ENCODE measurements at regions not wholly inside any gene's neighbourhood (a gene's known extent, or its start where the extent isn't known, plus 50 kb on each side); places are given as distances from the start of the nearest gene placed in this dataset.

GRCh38 chr2:85952196-85952734 is 63.5 kb upstream of the ST3GAL5 start:
- H3K27ac ChIP-seq, result no peak overlapping the region
- H3K4me1 ChIP-seq (ENCODE audit: low read depth, poor library complexity, severe bottlenecking), result no peaks in the 10 kb centered on the region
- no peaks in the 10 kb centered on the region for H3K36me3 ChIP-seq (ENCODE audit: insufficient read depth)
- no peak overlapping the region for H3K4me3 ChIP-seq (IDR thresholded peaks at IDR 0.05; ENCODE audit: insufficient read depth, low read depth, low read length)
- no peak for TF ChIP-seq CTCF (conservative IDR thresholded peaks at IDR 0.05; ENCODE audit: low read depth, low read length)
- H3K9ac ChIP-seq, result no peak overlapping the region
- no peaks in the 10 kb centered on the region for H3K79me2 ChIP-seq (ENCODE audit: insufficient read depth, low read depth)
- no peaks in the 10 kb centered on the region for H4K20me1 ChIP-seq (ENCODE audit: insufficient read depth)
- no peaks in the 10 kb centered on the region for H3K27me3 ChIP-seq (ENCODE audit: insufficient read depth, low read depth)
- H2AFZ ChIP-seq (ENCODE audit: low read depth), result no peak overlapping the region
- H3K4me2 ChIP-seq, result no peak overlapping the region

GRCh38 chr2:85951351-85952067 is 62.7 kb upstream of the ST3GAL5 start:
- no peak for TF ChIP-seq CTCF (conservative IDR thresholded peaks at IDR 0.05; ENCODE audit: low read depth, low read length)
- Histone ChIP-seq H3K9ac (no peak overlapping the region), H3K27me3 (ENCODE audit: insufficient read depth, low read depth) (no peaks in the 10 kb centered on the region), H3K79me2 (ENCODE audit: insufficient read depth, low read depth) (no peaks in the 10 kb centered on the region), H4K20me1 (ENCODE audit: insufficient read depth) (no peaks in the 10 kb centered on the region), H3K4me3 (IDR thresholded peaks at IDR 0.05; ENCODE audit: insufficient read depth, low read depth, low read length) (no peak overlapping the region), H3K36me3 (ENCODE audit: insufficient read depth) (no peaks in the 10 kb centered on the region), H3K4me2 (no peak overlapping the region), H2AFZ (ENCODE audit: low read depth) (no peak overlapping the region), H3K27ac (no peak overlapping the region), H3K4me1 (ENCODE audit: low read depth, poor library complexity, severe bottlenecking) (no peaks in the 10 kb centered on the region)

- no peaks in the 10 kb centered on the region for H4K20me1 ChIP-seq (ENCODE audit: insufficient read depth)
- H3K4me1 ChIP-seq (ENCODE audit: low read depth, poor library complexity, severe bottlenecking), result no peaks in the 10 kb centered on the region
- no peaks in the 10 kb centered on the region for H3K36me3 ChIP-seq (ENCODE audit: insufficient read depth)
- no peak overlapping the region for H3K27ac ChIP-seq
- H3K27me3 ChIP-seq (ENCODE audit: insufficient read depth, low read depth), result no peaks in the 10 kb centered on the region
- TF ChIP-seq CTCF (conservative IDR thresholded peaks at IDR 0.05; ENCODE audit: low read depth, low read length), result no peak
- no peak overlapping the region for H3K4me3 ChIP-seq (IDR thresholded peaks at IDR 0.05; ENCODE audit: insufficient read depth, low read depth, low read length)
- no peak overlapping the region for H3K9ac ChIP-seq
- H3K79me2 ChIP-seq (ENCODE audit: insufficient read depth, low read depth), result no peaks in the 10 kb centered on the region
- no peak overlapping the region for H2AFZ ChIP-seq (ENCODE audit: low read depth)
- H3K4me2 ChIP-seq, result no peak overlapping the region
Measured at GRCh38 chr2:85950743-85951142, 62.0 kb upstream of the ST3GAL5 start.

GRCh38 chr2:85949280-85949679 is 60.5 kb upstream of the ST3GAL5 start:
- Histone ChIP-seq H3K4me3 (IDR thresholded peaks at IDR 0.05; ENCODE audit: insufficient read depth, low read depth, low read length) (no peak overlapping the region), H3K27ac (no peak overlapping the region), H3K79me2 (ENCODE audit: insufficient read depth, low read depth) (no peaks in the 10 kb centered on the region), H2AFZ (ENCODE audit: low read depth) (no peak overlapping the region), H3K27me3 (ENCODE audit: insufficient read depth, low read depth) (no peaks in the 10 kb centered on the region), H4K20me1 (ENCODE audit: insufficient read depth) (no peaks in the 10 kb centered on the region), H3K4me2 (no peak overlapping the region), H3K4me1 (ENCODE audit: low read depth, poor library complexity, severe bottlenecking) (no peaks in the 10 kb centered on the region), H3K9ac (no peak overlapping the region), H3K36me3 (ENCODE audit: insufficient read depth) (no peaks in the 10 kb centered on the region)
- TF ChIP-seq CTCF (conservative IDR thresholded peaks at IDR 0.05; ENCODE audit: low read depth, low read length), result no peak

All from KMS-11 (cell line).